Bronchial epithelial cell (primary cell): ENCODE measurements at regions not wholly inside any gene's neighbourhood (a gene's known extent, or its start where the extent isn't known, plus 50 kb on each side); places are given as distances from the start of the nearest gene placed in this dataset.

Experiments
- DNase-seq: peaks from one replicate; pipeline ENCODE4 v3.0.0-alpha.2; 2010; ENCODE audit warnings: low read depth
- FAIRE-seq: peaks from 2 replicates; lab custom pipeline; 2011; peaks lifted over from hg19 to GRCh38; lab: Jason Lieb, UNC
- H3K27me3 ChIP-seq: 2 replicates; pipeline ENCODE4 v1.5.1; 2011; ENCODE audit warnings: low read length; ENCODE audit not compliant: control insufficient read depth, insufficient read depth
- H3K36me3 ChIP-seq: 2 replicates; pipeline ENCODE4 v1.5.1; 2011; ENCODE audit warnings: low read length; ENCODE audit not compliant: control insufficient read depth, insufficient read depth
- H3K4me3 ChIP-seq: 2 replicates; pipeline ENCODE4 v1.5.1; 2011; ENCODE audit warnings: mild to moderate bottlenecking, low read depth, low read length, control low read depth
- CTCF ChIP-seq: IDR thresholded peaks from 2 replicates; pipeline ENCODE4 v1.5.1; 2011; ENCODE audit warnings: mild to moderate bottlenecking, moderate library complexity, low read length, control low read depth, inconsistent platforms; ENCODE audit not compliant: insufficient read depth, severe bottlenecking

- FAIRE-seq (no peak), DNase-seq (no peak)
- H3K4me3 ChIP-seq = no peak overlapping the region
These were observed 122.4 kb downstream of the NDUFA10 start for GRCh38 chr2:239902749-239903201.

GRCh38 chr2:239898292-239898925, 126.7 kb downstream of the NDUFA10 start:
- no peak for TF ChIP-seq CTCF
- H3K36me3 ChIP-seq = no peaks in the 10 kb centered on the region
- FAIRE-seq = no peak
- no peaks in the 10 kb centered on the region for H3K27me3 ChIP-seq
- DNase-seq = no peak
- no peak overlapping the region for H3K4me3 ChIP-seq

More at GRCh38 chr2:239902749-239903201, 122.4 kb downstream of the NDUFA10 start:
- Histone ChIP-seq H3K36me3 (no peaks in the 10 kb centered on the region), H3K27me3 (no peaks in the 10 kb centered on the region)
- no peak for TF ChIP-seq CTCF

GRCh38 chr2:239897596-239898235, 127.4 kb downstream of the NDUFA10 start:
- no peak for TF ChIP-seq CTCF
- FAIRE-seq (no peak), DNase-seq (no peak)
- H3K4me3 ChIP-seq = no peak overlapping the region
- no peaks in the 10 kb centered on the region for H3K36me3 ChIP-seq
- H3K27me3 ChIP-seq = no peaks in the 10 kb centered on the region

- TF ChIP-seq CTCF = no peak
- peak; percentile 68 for FAIRE-seq
- Histone ChIP-seq H3K4me3 (no peak overlapping the region), H3K27me3 (no peaks in the 10 kb centered on the region), H3K36me3 (no peaks in the 10 kb centered on the region)
- no peak for DNase-seq
These were observed 129.1 kb downstream of the NDUFA10 start for GRCh38 chr2:239896075-239896474.

- no peak for DNase-seq
- no peak for FAIRE-seq
- no peak overlapping the region for H3K4me3 ChIP-seq
- TF ChIP-seq CTCF = no peak
- no peaks in the 10 kb centered on the region for H3K27me3 ChIP-seq
- H3K36me3 ChIP-seq = no peaks in the 10 kb centered on the region
These were observed 129.5 kb downstream of the NDUFA10 start for GRCh38 chr2:239895669-239896068.
